Cerebellar cortex (tissue), 1 donor: ENCODE measurements at regions not wholly inside any gene's neighbourhood (a gene's known extent, or its start where the extent isn't known, plus 50 kb on each side); places are given as distances from the start of the nearest gene placed in this dataset.
A peak's percentile ranks its signal among the peaks of the same experiment; 100 is the strongest.
"Not testable (repeated sequence)": the region's sequence is repeated elsewhere in the genome, so short reads cannot be mapped to it uniquely, and the experiment has no call there.

Experiments
- DNase-seq: peaks from one replicate; pipeline ENCODE4 v3.0.0-alpha.2; 2015; ENCODE audit warnings: low spot score

GRCh38 chr1:55535724-55536544 lies 320.8 kb upstream of the USP24 start:
- no peak for DNase-seq

GRCh38 chr1:55534565-55535121 lies 319.5 kb upstream of the USP24 start:
- DNase-seq = no peak

- DNase-seq = no peak
These were observed 316.5 kb upstream of the USP24 start for GRCh38 chr1:55531644-55532043.

- DNase-seq = no peak
These were observed 315.8 kb upstream of the USP24 start for GRCh38 chr1:55530749-55531478.

- DNase-seq = no peak
These were observed 313.9 kb upstream of the USP24 start for GRCh38 chr1:55529017-55529416.

GRCh38 chr1:55527831-55528230 lies 312.7 kb upstream of the USP24 start:
- no peak for DNase-seq

- no peak for DNase-seq
These were observed 311.6 kb upstream of the USP24 start for GRCh38 chr1:55526716-55527115.

GRCh38 chr1:55524006-55524405 lies 308.8 kb upstream of the USP24 start:
- DNase-seq = no peak

- DNase-seq = no peak
These were observed 307.8 kb upstream of the USP24 start for GRCh38 chr1:55522982-55523381.

GRCh38 chr1:55522353-55522903 lies 307.3 kb upstream of the USP24 start:
- DNase-seq = peak; percentile 13

- no peak for DNase-seq
These were observed 305.7 kb upstream of the USP24 start for GRCh38 chr1:55520861-55521260.

GRCh38 chr1:55519937-55520683 lies 304.9 kb upstream of the USP24 start:
- peak; percentile 76 for DNase-seq

- no peak for DNase-seq
These were observed 304.1 kb upstream of the USP24 start for GRCh38 chr1:55519276-55519675.

GRCh38 chr1:55517036-55517435 lies 301.9 kb upstream of the USP24 start:
- DNase-seq = no peak

- DNase-seq = not testable (repeated sequence)
These were observed 299.4 kb upstream of the USP24 start for GRCh38 chr1:55514571-55514970.

GRCh38 chr1:55512466-55512865 lies 297.3 kb upstream of the USP24 start:
- no peak for DNase-seq

GRCh38 chr1:55507578-55507931 lies 292.4 kb upstream of the USP24 start:
- DNase-seq = no peak

- no peak for DNase-seq
These were observed 291.8 kb upstream of the USP24 start for GRCh38 chr1:55506740-55507577.

- DNase-seq = no peak
These were observed 290.2 kb upstream of the USP24 start for GRCh38 chr1:55505326-55505725.

- peak; percentile 32 for DNase-seq
These were observed 289.2 kb upstream of the USP24 start for GRCh38 chr1:55504306-55504731.

- no peak for DNase-seq
These were observed 288.6 kb upstream of the USP24 start for GRCh38 chr1:55503663-55504305.
